ENCODE measurements at regions not wholly inside any gene's neighbourhood (a gene's known extent, or its start where the extent isn't known, plus 50 kb on each side); places are given as distances from the start of the nearest gene placed in this dataset.

DNA sequence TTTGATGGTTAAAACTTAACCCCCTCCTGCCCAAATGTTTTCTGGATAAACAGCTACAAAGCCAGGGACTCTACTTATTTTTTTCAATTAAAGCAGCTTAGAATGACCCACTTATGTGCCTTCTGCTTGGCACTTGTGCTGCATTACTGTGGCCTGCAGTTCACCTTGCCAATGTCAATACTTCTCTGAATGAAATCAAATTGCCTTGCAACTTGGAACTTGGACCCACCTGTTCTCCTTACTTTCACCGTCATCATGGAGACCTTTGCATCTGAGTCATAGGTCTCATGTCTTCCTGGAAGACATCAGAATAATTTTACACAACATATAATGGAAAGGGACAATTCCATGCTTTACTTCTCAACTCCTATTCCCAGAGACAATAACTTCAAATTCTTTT lies 92.1 kb upstream of the FHL2 start:
- TF ChIP-seq, protein P1, sequence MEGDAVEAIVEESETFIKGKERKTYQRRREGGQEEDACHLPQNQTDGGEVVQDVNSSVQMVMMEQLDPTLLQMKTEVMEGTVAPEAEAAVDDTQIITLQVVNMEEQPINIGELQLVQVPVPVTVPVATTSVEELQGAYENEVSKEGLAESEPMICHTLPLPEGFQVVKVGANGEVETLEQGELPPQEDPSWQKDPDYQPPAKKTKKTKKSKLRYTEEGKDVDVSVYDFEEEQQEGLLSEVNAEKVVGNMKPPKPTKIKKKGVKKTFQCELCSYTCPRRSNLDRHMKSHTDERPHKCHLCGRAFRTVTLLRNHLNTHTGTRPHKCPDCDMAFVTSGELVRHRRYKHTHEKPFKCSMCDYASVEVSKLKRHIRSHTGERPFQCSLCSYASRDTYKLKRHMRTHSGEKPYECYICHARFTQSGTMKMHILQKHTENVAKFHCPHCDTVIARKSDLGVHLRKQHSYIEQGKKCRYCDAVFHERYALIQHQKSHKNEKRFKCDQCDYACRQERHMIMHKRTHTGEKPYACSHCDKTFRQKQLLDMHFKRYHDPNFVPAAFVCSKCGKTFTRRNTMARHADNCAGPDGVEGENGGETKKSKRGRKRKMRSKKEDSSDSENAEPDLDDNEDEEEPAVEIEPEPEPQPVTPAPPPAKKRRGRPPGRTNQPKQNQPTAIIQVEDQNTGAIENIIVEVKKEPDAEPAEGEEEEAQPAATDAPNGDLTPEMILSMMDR (optimal IDR thresholded peaks at IDR 0.05 in 1 of 3, IDR thresholded peaks at IDR 0.05 in 1 of 3, conservative IDR thresholded peaks at IDR 0.05 in 1 of 3; ENCODE audit: extremely low read depth in 1 of 3, insufficient read depth in 2 of 3, low read length in 3 of 3) = no peak
- TF ChIP-seq EZH2 (IDR thresholded peaks at IDR 0.05; ENCODE audit: low read length) = no peak

Measured in keratinocyte (primary cell).